GM12892 (cell line): ENCODE measurements at regions not wholly inside any gene's neighbourhood (a gene's known extent, or its start where the extent isn't known, plus 50 kb on each side); places are given as distances from the start of the nearest gene placed in this dataset.

ENCODE experiments used
- DNase-seq: peaks from one replicate; pipeline ENCODE4 v3.0.0; 2011; ENCODE audit not compliant: insufficient read length
- FAIRE-seq: peaks from 2 replicates; lab custom pipeline; 2011; peaks lifted over from hg19 to GRCh38; lab: Jason Lieb, UNC
- POLR2A ChIP-seq: IDR thresholded peaks from 2 replicates; pipeline ENCODE4 v1.6.1; 2011; ENCODE audit warnings: low read depth, low read length, control low read depth
- POLR2AphosphoS5 ChIP-seq: IDR thresholded peaks from 2 replicates; pipeline ENCODE4 v1.6.1; 2011; ENCODE audit warnings: low read depth, low read length, control low read depth
- TAF1 ChIP-seq: IDR thresholded peaks from 2 replicates; pipeline ENCODE4 v1.6.1; 2011; ENCODE audit warnings: low read depth, mild to moderate bottlenecking, control low read depth, low read length, borderline replicate concordance

GRCh38 chr2:129763190-129763846, 216.1 kb upstream of the RAB6C start:
- FAIRE-seq, result no peak
- TF ChIP-seq POLR2A (no peak), POLR2AphosphoS5 (no peak), TAF1 (no peak)
- DNase-seq, result no peak

GRCh38 chr2:129763966-129764365, 215.5 kb upstream of the RAB6C start:
- FAIRE-seq (no peak), DNase-seq (no peak)
- TF ChIP-seq TAF1, result no peak
- no peak for TF ChIP-seq POLR2AphosphoS5
- TF ChIP-seq POLR2A, result no peak

- DNase-seq (no peak), FAIRE-seq (no peak)
- TF ChIP-seq TAF1, result no peak
- TF ChIP-seq POLR2A, result no peak
- no peak for TF ChIP-seq POLR2AphosphoS5
Observed at GRCh38 chr2:129764376-129765325, 214.8 kb upstream of the RAB6C start.

GRCh38 chr2:129765326-129765677, 214.2 kb upstream of the RAB6C start:
- TF ChIP-seq POLR2AphosphoS5 (no peak), POLR2A (no peak), TAF1 (no peak)
- no peak for FAIRE-seq

GRCh38 chr2:129765678-129766351, 213.7 kb upstream of the RAB6C start:
- DNase-seq (no peak), FAIRE-seq (no peak)
- no peak for TF ChIP-seq POLR2AphosphoS5
- TF ChIP-seq POLR2A, result no peak
- TF ChIP-seq TAF1, result no peak

More at GRCh38 chr2:129765326-129765677, 214.2 kb upstream of the RAB6C start:
- no peak for DNase-seq

- FAIRE-seq (no peak), DNase-seq (no peak)
- TF ChIP-seq POLR2AphosphoS5, result no peak
- TF ChIP-seq POLR2A, result no peak
- TF ChIP-seq TAF1, result no peak
Observed at GRCh38 chr2:129766374-129766993, 213.0 kb upstream of the RAB6C start.

- DNase-seq, result no peak
- FAIRE-seq, result no peak
- no peak for TF ChIP-seq TAF1
- TF ChIP-seq POLR2A, result no peak
- no peak for TF ChIP-seq POLR2AphosphoS5
Observed at GRCh38 chr2:129767346-129768035, 212.0 kb upstream of the RAB6C start.

GRCh38 chr2:129768036-129768386, 211.5 kb upstream of the RAB6C start:
- no peak for DNase-seq
- no peak for FAIRE-seq
- TF ChIP-seq POLR2AphosphoS5, result no peak
- TF ChIP-seq POLR2A, result no peak
- no peak for TF ChIP-seq TAF1

GRCh38 chr2:129768485-129769184, 210.8 kb upstream of the RAB6C start:
- no peak for TF ChIP-seq TAF1
- no peak for TF ChIP-seq POLR2A
- no peak for TF ChIP-seq POLR2AphosphoS5
- FAIRE-seq (no peak), DNase-seq (no peak)

GRCh38 chr2:129769185-129769991, 210.1 kb upstream of the RAB6C start:
- FAIRE-seq (no peak), DNase-seq (no peak)
- no peak for TF ChIP-seq TAF1
- TF ChIP-seq POLR2AphosphoS5, result no peak
- TF ChIP-seq POLR2A, result no peak
